ENCODE measurements at regions not wholly inside any gene's neighbourhood (a gene's known extent, or its start where the extent isn't known, plus 50 kb on each side); places are given as distances from the start of the nearest gene placed in this dataset.

DNA sequence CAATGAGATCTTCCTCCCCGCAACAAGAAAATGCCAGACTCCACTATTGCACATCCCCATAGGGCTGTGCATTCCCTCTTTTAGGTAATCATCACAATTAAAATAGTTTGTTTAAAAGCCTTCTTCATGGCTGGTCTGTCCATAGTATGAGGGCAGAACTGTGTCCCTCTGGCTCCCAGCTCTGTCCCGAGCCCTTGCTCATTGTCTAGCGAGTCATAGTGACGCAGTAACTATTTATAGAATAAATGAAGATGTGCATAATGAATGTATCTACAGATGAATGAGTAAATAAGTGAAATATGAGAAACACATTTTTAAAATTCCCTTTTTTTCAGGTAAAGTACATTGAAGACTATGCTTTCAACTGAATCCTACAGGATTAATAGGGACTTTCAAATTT lies 128.4 kb upstream of the TMC3 start:
- Histone ChIP-seq H3K9ac (ENCODE audit: insufficient read depth in 1 of 2, low read depth in 2 of 2, low read length in 2 of 2) (no peak overlapping the region), H3K4me3 (no peak overlapping the region), H3K27ac (ENCODE audit: extremely low read depth, low read depth, low read length) (no peak overlapping the region), H3K9me1 (ENCODE audit: control insufficient read depth, insufficient read depth, low read length) (no peaks in the 10 kb centered on the region), H4K20me1 (replicated peaks; ENCODE audit: control insufficient read depth, insufficient read depth, low read length) (no peaks in the 10 kb centered on the region), H3K36me3 (ENCODE audit: control insufficient read depth, insufficient read depth, low read length) (no peaks in the 10 kb centered on the region), H3K79me2 (ENCODE audit: control insufficient read depth, insufficient read depth, low read length) (no peaks in the 10 kb centered on the region), H3K27me3 (ENCODE audit: control insufficient read depth in 2 of 2, insufficient read depth in 2 of 2, low read length in 2 of 2) (peaks cover 0 to 5% of the 10 kb centered on the region in 2 experiments; a peak in 2 of 5 replicates), H3K9me3 (replicated peaks; ENCODE audit: control insufficient read depth, insufficient read depth, low read depth, low read length) (no peaks in the 10 kb centered on the region), H2AFZ (ENCODE audit: low read depth, low read length) (no peak overlapping the region), H3K4me1 (replicated peaks in 1 of 2; ENCODE audit: control insufficient read depth in 2 of 2, insufficient read depth in 2 of 2, low read length in 2 of 2) (no peaks in the 10 kb centered on the region), H3K4me2 (ENCODE audit: insufficient read depth, low read length) (no peak overlapping the region)
- TF ChIP-seq NUFIP1 (IDR thresholded peaks at IDR 0.05; ENCODE audit: partially characterized antibody) (no peak), KLF16 (IDR thresholded peaks at IDR 0.05) (no peak), PTRF (tag; IDR thresholded peaks at IDR 0.05) (no peak), RBM39 (optimal IDR thresholded peaks at IDR 0.05; ENCODE audit: low read depth, low read length) (no peak)
- TF ChIP-seq, protein P1, sequence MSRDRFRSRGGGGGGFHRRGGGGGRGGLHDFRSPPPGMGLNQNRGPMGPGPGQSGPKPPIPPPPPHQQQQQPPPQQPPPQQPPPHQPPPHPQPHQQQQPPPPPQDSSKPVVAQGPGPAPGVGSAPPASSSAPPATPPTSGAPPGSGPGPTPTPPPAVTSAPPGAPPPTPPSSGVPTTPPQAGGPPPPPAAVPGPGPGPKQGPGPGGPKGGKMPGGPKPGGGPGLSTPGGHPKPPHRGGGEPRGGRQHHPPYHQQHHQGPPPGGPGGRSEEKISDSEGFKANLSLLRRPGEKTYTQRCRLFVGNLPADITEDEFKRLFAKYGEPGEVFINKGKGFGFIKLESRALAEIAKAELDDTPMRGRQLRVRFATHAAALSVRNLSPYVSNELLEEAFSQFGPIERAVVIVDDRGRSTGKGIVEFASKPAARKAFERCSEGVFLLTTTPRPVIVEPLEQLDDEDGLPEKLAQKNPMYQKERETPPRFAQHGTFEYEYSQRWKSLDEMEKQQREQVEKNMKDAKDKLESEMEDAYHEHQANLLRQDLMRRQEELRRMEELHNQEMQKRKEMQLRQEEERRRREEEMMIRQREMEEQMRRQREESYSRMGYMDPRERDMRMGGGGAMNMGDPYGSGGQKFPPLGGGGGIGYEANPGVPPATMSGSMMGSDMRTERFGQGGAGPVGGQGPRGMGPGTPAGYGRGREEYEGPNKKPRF (IDR thresholded peaks at IDR 0.05; ENCODE audit: low read depth, low read length): no peak
- intact Hi-C loops (cut with micrococcal nuclease) (no loop called here), in situ Hi-C loops (cut with MboI) (no loop called here)
- DNase-seq (ENCODE audit: extremely low read depth in 1 of 4, low spot score in 3 of 4): no peak
- no TSS peak for BruUV-seq (replicated peaks)
- no peak for FAIRE-seq
- WGBS (ENCODE audit: insufficient coverage, low coverage, missing lambda C conversion rate): 1% methylated on average over 4 of the region's 4 CpGs
- ChIA-PET CTCF (ENCODE audit: low intra/inter-chr PET ratio) (no interaction called here), POLR2A (no interaction called here)
- ATAC-seq: no peak
